SK-N-MC (cell line): ENCODE measurements at regions not wholly inside any gene's neighbourhood (a gene's known extent, or its start where the extent isn't known, plus 50 kb on each side); places are given as distances from the start of the nearest gene placed in this dataset.

ENCODE experiments used
- DNase-seq: peaks from one replicate; pipeline ENCODE4 v3.0.0-alpha.2; 2011; ENCODE audit warnings: low read depth, low spot score
- H3K27ac ChIP-seq: fragments of 200-600 bp; sonication (generic); 2 replicates; pipeline ENCODE4 v1.5.1; 2016; ENCODE audit warnings: mixed run types
- H3K36me3 ChIP-seq: fragments of 200-600 bp; sonication (generic); 2 replicates; pipeline ENCODE4 v1.6.1; 2017; ENCODE audit warnings: antibody characterized with exemption, low read length, mixed read lengths; ENCODE audit not compliant: insufficient read depth
- H3K4me3 ChIP-seq: fragments of 200-600 bp; sonication (generic); 2 replicates; pipeline ENCODE4 v1.5.1; 2016
- H3K9ac ChIP-seq: fragments of 200-600 bp; sonication (generic); 2 replicates; pipeline ENCODE4 v1.8.0; 2017; ENCODE audit warnings: mixed run types, mixed read lengths; ENCODE audit not compliant: insufficient read length
- H3K9me3 ChIP-seq: fragments of 200-600 bp; sonication (generic); 2 replicates; pipeline ENCODE4 v1.6.1; 2017; ENCODE audit warnings: low read depth, mild to moderate bottlenecking, antibody characterized with exemption, low read length, moderate library complexity, mixed read lengths
- EZH2 ChIP-seq: fragments of 200-600 bp; sonication (generic); IDR thresholded peaks from one replicate; pipeline ENCODE4 v1.6.1; 2017; ENCODE audit warnings: antibody characterized with exemption
- FOXP2 ChIP-seq: optimal IDR thresholded peaks from 2 replicates; pipeline ENCODE3; 2011; ENCODE audit warnings: mild to moderate bottlenecking, moderate library complexity; ENCODE audit not compliant: insufficient read depth; ENCODE audit errors: extremely low read length, control extremely low read depth
- POLR2AphosphoS5 ChIP-seq: IDR thresholded peaks from 2 replicates; pipeline ENCODE4 v1.6.1; 2012; ENCODE audit warnings: mild to moderate bottlenecking, low read depth, low read length, borderline replicate concordance

GRCh38 chr3:111299192-111299615 lies 227.6 kb downstream of the NECTIN3 start:
- Histone ChIP-seq H3K36me3 (no peaks in the 10 kb centered on the region), H3K4me3 (no peak overlapping the region), H3K9ac (no peak overlapping the region), H3K27ac (no peak overlapping the region), H3K9me3 (no peaks in the 10 kb centered on the region)
- TF ChIP-seq POLR2AphosphoS5, result no peak
- no peak for TF ChIP-seq EZH2
- no peak for TF ChIP-seq FOXP2
- no peak for DNase-seq

GRCh38 chr3:111301238-111301798 lies 229.7 kb downstream of the NECTIN3 start:
- H3K4me3 ChIP-seq, result no peak overlapping the region
- no peak overlapping the region for H3K27ac ChIP-seq
- H3K9me3 ChIP-seq, result no peaks in the 10 kb centered on the region
- TF ChIP-seq POLR2AphosphoS5, result no peak
- no peaks in the 10 kb centered on the region for H3K36me3 ChIP-seq
- H3K9ac ChIP-seq, result no peak overlapping the region
- DNase-seq, result no peak

- Histone ChIP-seq H3K36me3 (no peaks in the 10 kb centered on the region), H3K27ac (no peak overlapping the region), H3K9ac (no peak overlapping the region), H3K4me3 (no peak overlapping the region), H3K9me3 (no peaks in the 10 kb centered on the region)
- TF ChIP-seq FOXP2 (no peak), POLR2AphosphoS5 (no peak), EZH2 (no peak)
- no peak for DNase-seq
Measured at GRCh38 chr3:111302063-111302462, 230.4 kb downstream of the NECTIN3 start.

GRCh38 chr3:111303760-111304159 lies 232.1 kb downstream of the NECTIN3 start:
- no peak overlapping the region for H3K9ac ChIP-seq
- H3K9me3 ChIP-seq, result no peaks in the 10 kb centered on the region
- H3K4me3 ChIP-seq, result no peak overlapping the region
- TF ChIP-seq POLR2AphosphoS5 (no peak), FOXP2 (no peak), EZH2 (no peak)
- no peaks in the 10 kb centered on the region for H3K36me3 ChIP-seq
- no peak overlapping the region for H3K27ac ChIP-seq
- no peak for DNase-seq

- H3K36me3 ChIP-seq, result no peaks in the 10 kb centered on the region
- H3K9ac ChIP-seq, result no peak overlapping the region
- TF ChIP-seq EZH2 (no peak), FOXP2 (no peak), POLR2AphosphoS5 (no peak)
- H3K27ac ChIP-seq, result no peak overlapping the region
- no peak for DNase-seq
- H3K4me3 ChIP-seq, result no peak overlapping the region
- H3K9me3 ChIP-seq, result no peaks in the 10 kb centered on the region
Measured at GRCh38 chr3:111307676-111308075, 234.3 kb upstream of the CD96 start.

- DNase-seq, result no peak
- no peak overlapping the region for H3K9ac ChIP-seq
- H3K27ac ChIP-seq, result no peak overlapping the region
- H3K9me3 ChIP-seq, result no peaks in the 10 kb centered on the region
- no peak overlapping the region for H3K4me3 ChIP-seq
- no peaks in the 10 kb centered on the region for H3K36me3 ChIP-seq
- no peak for TF ChIP-seq FOXP2
- TF ChIP-seq POLR2AphosphoS5, result no peak
- no peak for TF ChIP-seq EZH2
Measured at GRCh38 chr3:111311126-111311525, 230.9 kb upstream of the CD96 start.

- H3K9ac ChIP-seq, result no peak overlapping the region
- H3K9me3 ChIP-seq, result no peaks in the 10 kb centered on the region
- H3K4me3 ChIP-seq, result no peak overlapping the region
- DNase-seq, result no peak
- no peaks in the 10 kb centered on the region for H3K36me3 ChIP-seq
- no peak overlapping the region for H3K27ac ChIP-seq
- TF ChIP-seq POLR2AphosphoS5, result peak; percentile 40; the same call in 1 of the 2 replicates
- no peak for TF ChIP-seq FOXP2
Measured at GRCh38 chr3:111311709-111312235, 230.2 kb upstream of the CD96 start.

- no peaks in the 10 kb centered on the region for H3K9me3 ChIP-seq
- H3K9ac ChIP-seq, result no peak overlapping the region
- H3K36me3 ChIP-seq, result no peaks in the 10 kb centered on the region
- H3K27ac ChIP-seq, result no peak overlapping the region
- no peak for TF ChIP-seq POLR2AphosphoS5
- no peak for TF ChIP-seq EZH2
- TF ChIP-seq FOXP2, result no peak
- no peak for DNase-seq
- H3K4me3 ChIP-seq, result no peak overlapping the region
Measured at GRCh38 chr3:111314181-111314873, 227.7 kb upstream of the CD96 start.
